ENCODE measurements at regions not wholly inside any gene's neighbourhood (a gene's known extent, or its start where the extent isn't known, plus 50 kb on each side); places are given as distances from the start of the nearest gene placed in this dataset.

- no peak for DNase-seq
Observed at GRCh38 chr7:42479816-42480633, 243.0 kb upstream of the GLI3 start.

- no peak for DNase-seq
Observed at GRCh38 chr7:42479452-42479815, 242.4 kb upstream of the GLI3 start.

- DNase-seq: no peak
Observed at GRCh38 chr7:42478717-42479116, 241.7 kb upstream of the GLI3 start.

GRCh38 chr7:42476255-42476654 lies 239.2 kb upstream of the GLI3 start:
- DNase-seq: no peak

GRCh38 chr7:42475082-42475481 lies 238.1 kb upstream of the GLI3 start:
- DNase-seq: no peak

GRCh38 chr7:42473099-42473498 lies 236.1 kb upstream of the GLI3 start:
- DNase-seq: no peak

GRCh38 chr7:42471573-42472174 lies 234.7 kb upstream of the GLI3 start:
- DNase-seq: no peak

- no peak for DNase-seq
Observed at GRCh38 chr7:42469341-42469740, 232.3 kb upstream of the GLI3 start.

GRCh38 chr7:42468471-42468870 lies 231.5 kb upstream of the GLI3 start:
- no peak for DNase-seq

GRCh38 chr7:42461537-42461936 lies 224.5 kb upstream of the GLI3 start:
- DNase-seq: no peak

- no peak for DNase-seq
Observed at GRCh38 chr7:42460933-42461332, 223.9 kb upstream of the GLI3 start.

- DNase-seq: no peak
Observed at GRCh38 chr7:42460148-42460547, 223.1 kb upstream of the GLI3 start.

- DNase-seq: no peak
Observed at GRCh38 chr7:42457663-42458062, 220.7 kb upstream of the GLI3 start.

GRCh38 chr7:42456756-42457276 lies 219.8 kb upstream of the GLI3 start:
- no peak for DNase-seq

- no peak for DNase-seq
Observed at GRCh38 chr7:42456267-42456666, 219.3 kb upstream of the GLI3 start.

GRCh38 chr7:42453931-42454361 lies 216.9 kb upstream of the GLI3 start:
- DNase-seq: no peak

- peak; percentile 19 for DNase-seq
Observed at GRCh38 chr7:42452356-42452755, 215.3 kb upstream of the GLI3 start.

GRCh38 chr7:42449431-42449830 lies 212.4 kb upstream of the GLI3 start:
- no peak for DNase-seq

GRCh38 chr7:42448901-42449300 lies 211.9 kb upstream of the GLI3 start:
- no peak for DNase-seq

GRCh38 chr7:42445691-42446090 lies 208.7 kb upstream of the GLI3 start:
- DNase-seq: no peak

GRCh38 chr7:42440951-42441350 lies 203.9 kb upstream of the GLI3 start:
- DNase-seq: no peak

GRCh38 chr7:42432644-42433043 lies 195.6 kb upstream of the GLI3 start:
- no peak for DNase-seq

- DNase-seq: no peak
Observed at GRCh38 chr7:42431873-42432272, 194.9 kb upstream of the GLI3 start.

GRCh38 chr7:42429339-42429738 lies 192.3 kb upstream of the GLI3 start:
- DNase-seq: no peak

GRCh38 chr7:42426163-42426562 lies 189.2 kb upstream of the GLI3 start:
- no peak for DNase-seq
